HG03558 (cell line): ENCODE measurements at regions not wholly inside any gene's neighbourhood (a gene's known extent, or its start where the extent isn't known, plus 50 kb on each side); places are given as distances from the start of the nearest gene placed in this dataset.

Experiments
- ATAC-seq: cut with Tn5 transposase; IDR thresholded peaks from one replicate; pipeline ENCODE4 v1.9.1; 2021; ENCODE audit warnings: moderate number of reproducible peaks; ENCODE audit not compliant: unreplicated experiment; ENCODE audit errors: extremely low read depth

GRCh38 chr16:79543219-79543618, 57.3 kb downstream of the MAF start:
- no peak for ATAC-seq

- no peak for ATAC-seq
Measured at GRCh38 chr16:79542237-79542774, 58.2 kb downstream of the MAF start.

GRCh38 chr16:79540825-79541595, 59.5 kb downstream of the MAF start:
- no peak for ATAC-seq

- no peak for ATAC-seq
Measured at GRCh38 chr16:79537584-79537983, 63.0 kb downstream of the MAF start.

- ATAC-seq = no peak
Measured at GRCh38 chr16:79536958-79537357, 63.6 kb downstream of the MAF start.

GRCh38 chr16:79535130-79535529, 65.4 kb downstream of the MAF start:
- no peak for ATAC-seq

GRCh38 chr16:79534143-79534542, 66.4 kb downstream of the MAF start:
- ATAC-seq = no peak

GRCh38 chr16:79533292-79533691, 67.2 kb downstream of the MAF start:
- ATAC-seq = no peak

GRCh38 chr16:79532785-79533184, 67.8 kb downstream of the MAF start:
- ATAC-seq = no peak

- ATAC-seq = no peak
Measured at GRCh38 chr16:79532273-79532672, 68.3 kb downstream of the MAF start.

- ATAC-seq = no peak
Measured at GRCh38 chr16:79528338-79528737, 72.2 kb downstream of the MAF start.

GRCh38 chr16:79523971-79524370, 76.6 kb downstream of the MAF start:
- ATAC-seq = no peak

- ATAC-seq = no peak
Measured at GRCh38 chr16:79519448-79519847, 81.1 kb downstream of the MAF start.

- no peak for ATAC-seq
Measured at GRCh38 chr16:79517156-79517555, 83.4 kb downstream of the MAF start.

GRCh38 chr16:79510879-79511278, 89.7 kb downstream of the MAF start:
- no peak for ATAC-seq

- ATAC-seq = no peak
Measured at GRCh38 chr16:79509906-79510305, 90.6 kb downstream of the MAF start.

- no peak for ATAC-seq
Measured at GRCh38 chr16:79509211-79509631, 91.3 kb downstream of the MAF start.

GRCh38 chr16:79508294-79508693, 92.2 kb downstream of the MAF start:
- ATAC-seq = no peak

GRCh38 chr16:79505344-79505743, 95.2 kb downstream of the MAF start:
- ATAC-seq = no peak

- ATAC-seq = no peak
Measured at GRCh38 chr16:79503511-79503910, 97.0 kb downstream of the MAF start.

- no peak for ATAC-seq
Measured at GRCh38 chr16:79501446-79501845, 99.1 kb downstream of the MAF start.

- no peak for ATAC-seq
Measured at GRCh38 chr16:79500866-79501265, 99.7 kb downstream of the MAF start.
